ENCODE measurements at regions not wholly inside any gene's neighbourhood (a gene's known extent, or its start where the extent isn't known, plus 50 kb on each side); places are given as distances from the start of the nearest gene placed in this dataset.

DNA sequence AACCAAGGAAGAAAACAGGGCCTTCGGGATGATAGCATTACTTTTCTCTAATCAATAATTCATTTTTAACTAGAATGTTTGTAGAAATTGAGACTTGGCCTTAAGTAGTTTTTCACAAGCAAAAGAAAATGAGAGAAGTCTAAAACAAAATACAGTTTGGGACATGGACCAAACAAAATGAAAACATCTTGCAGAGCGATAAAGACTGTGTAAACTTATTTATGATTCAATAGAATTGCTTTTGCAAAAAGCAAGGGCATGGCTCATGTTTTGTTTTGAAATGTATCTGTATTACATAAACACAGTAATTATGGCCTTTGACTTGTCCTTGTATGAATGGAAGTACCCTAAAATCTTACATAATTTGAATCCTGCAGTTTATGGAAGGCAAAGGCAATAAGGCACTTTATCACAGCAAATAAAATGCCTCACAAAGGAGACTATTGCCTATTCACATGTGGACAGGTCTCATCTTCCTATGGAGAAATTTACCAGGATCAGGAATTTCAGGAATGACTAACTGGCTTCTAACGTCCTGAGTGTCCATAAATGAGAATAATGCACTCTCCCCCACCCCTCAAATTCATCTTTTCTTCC is 295.2 kb downstream of the PTEN start:
- TF ChIP-seq SPI1 (IDR thresholded peaks at IDR 0.05; ENCODE audit: low read depth, low read length) (no peak), POLR2A (IDR thresholded peaks at IDR 0.05; ENCODE audit: low read depth, low read length) (no peak), TAF1 (IDR thresholded peaks at IDR 0.05; ENCODE audit: low read depth, low read length) (no peak), POLR2AphosphoS5 (IDR thresholded peaks at IDR 0.05; ENCODE audit: low read depth, low read length) (no peak), PAX5 (IDR thresholded peaks at IDR 0.05; ENCODE audit: insufficient read depth, low read length, severe bottlenecking) (no peak), POU2F2 (IDR thresholded peaks at IDR 0.05; ENCODE audit: low read depth, low read length) (no peak)

Measured in GM12891 (cell line).